ENCODE measurements at regions not wholly inside any gene's neighbourhood (a gene's known extent, or its start where the extent isn't known, plus 50 kb on each side); places are given as distances from the start of the nearest gene placed in this dataset.

- TF ChIP-seq EP300 (IDR thresholded peaks at IDR 0.05; ENCODE audit: borderline replicate concordance), result no peak
- TF ChIP-seq REST (IDR thresholded peaks at IDR 0.05; ENCODE audit: low read depth), result no peak
- TF ChIP-seq FOXM1 (IDR thresholded peaks at IDR 0.05; ENCODE audit: borderline replicate concordance, low read depth), result no peak
- no peak for TF ChIP-seq CEBPB (IDR thresholded peaks at IDR 0.05)
- TF ChIP-seq EGR1 (IDR thresholded peaks at IDR 0.05), result no peak
- no peak for TF ChIP-seq CREB1 (IDR thresholded peaks at IDR 0.05; ENCODE audit: low read depth)
- TF ChIP-seq ZBTB7A (IDR thresholded peaks at IDR 0.05; ENCODE audit: low read depth), result no peak
- TF ChIP-seq RAD21 (IDR thresholded peaks at IDR 0.05; ENCODE audit: low read depth), result no peak
- no peak for TF ChIP-seq USF1 (IDR thresholded peaks at IDR 0.05)
Measured at GRCh38 chr11:116285026-116285425, 487.8 kb downstream of the BUD13 start.

Data from Ishikawa (cell line).